K562 (cell line): ENCODE measurements at regions not wholly inside any gene's neighbourhood (a gene's known extent, or its start where the extent isn't known, plus 50 kb on each side); places are given as distances from the start of the nearest gene placed in this dataset.

Experiments
- ATAC-seq: fragments of 200-7000 bp; cut with Tn5 transposase; 3 replicates; pipeline ENCODE4 v1.9.1; 2020; ENCODE audit warnings: moderate library complexity
- BruUV-seq: library from RNA; stranded (reverse); fragments of 400-500 nt; replicated peaks from 2 replicates; lab custom pipeline; 2021; lab: Mats Ljungman, UMichigan
- CTCF ChIA-PET: fragments of 300-600 bp; formaldehyde crosslinking; extraction: SDS; loops from one replicate; lab custom pipeline; 2021; ENCODE audit warnings: low intra/inter-chr PET ratio; lab: Yijun Ruan, JAX
- POLR2A ChIA-PET: fragments of 300-600, 350-650 bp; sonication (Branson Sonifier 250); formaldehyde crosslinking; extraction: SDS; loops from one replicate; lab custom pipeline; 2021; ENCODE audit warnings: antibody characterized with exemption, inconsistent platforms; lab: Yijun Ruan, JAX
- DNase-seq, 4 experiments: peaks; one replicate each; pipeline versions ENCODE4 v3.0.0 to v3.0.0-alpha.2; 2011 to 2018; ENCODE audit warnings: low spot score in 3 of 4, mixed read lengths in 3 of 4; ENCODE audit errors: extremely low read depth in 1 of 4
- FAIRE-seq: peaks from 2 replicates; lab custom pipeline; 2011; peaks lifted over from hg19 to GRCh38; lab: Jason Lieb, UNC
- H2AFZ ChIP-seq: 2 replicates; pipeline ENCODE4 v1.6.0; 2011; ENCODE audit warnings: low read depth, low read length, control low read depth, inconsistent platforms
- H3K27ac ChIP-seq: fragments of 200-600 bp; 3 replicates; pipeline ENCODE4 v1.8.0; 2011; ENCODE audit warnings: low read depth, mild to moderate bottlenecking, control low read depth, inconsistent platforms, low read length, moderate library complexity, mixed read lengths; ENCODE audit errors: extremely low read depth
- H3K27me3 ChIP-seq, 2 experiments: fragments of 300-600 bp in 1 of 2; 2 replicates in 1 of 2; 3 replicates in 1 of 2; pipeline versions ENCODE4 v1.6.0 to v1.8.0; 2011; ENCODE audit warnings: inconsistent platforms in 2 of 2, low read length in 2 of 2, mild to moderate bottlenecking in 1 of 2, mixed read lengths in 1 of 2, moderate library complexity in 1 of 2; ENCODE audit not compliant: control insufficient read depth in 2 of 2, insufficient read depth in 2 of 2
- H3K36me3 ChIP-seq: fragments of 300-600 bp; 3 replicates; pipeline ENCODE4 v1.8.0; 2011; ENCODE audit warnings: mild to moderate bottlenecking, low read length, inconsistent platforms; ENCODE audit not compliant: control insufficient read depth, insufficient read depth
- H3K4me1 ChIP-seq, 2 experiments: fragments of 200-600 bp in 1 of 2; replicated peaks in 1 of 2; 2 replicates in 1 of 2; 3 replicates in 1 of 2; pipeline versions ENCODE4 v1.5.1 to v1.8.0; 2011; ENCODE audit warnings: inconsistent platforms in 2 of 2, low read length in 2 of 2, mild to moderate bottlenecking in 1 of 2, mixed read lengths in 1 of 2, moderate library complexity in 1 of 2; ENCODE audit not compliant: control insufficient read depth in 2 of 2, insufficient read depth in 2 of 2
- H3K4me2 ChIP-seq: 2 replicates; pipeline ENCODE4 v1.6.1; 2011; ENCODE audit warnings: low read length, control low read depth, inconsistent platforms, mixed read lengths; ENCODE audit not compliant: insufficient read depth
- H3K4me3 ChIP-seq: fragments of 200-600 bp; sonication (generic), shearing (Covaris generic); 2 replicates; pipeline ENCODE4 v1.5.1; 2016; ENCODE audit warnings: control low read depth, inconsistent platforms
- H3K79me2 ChIP-seq: fragments of 200-600 bp; 3 replicates; pipeline ENCODE4 v1.8.0; 2011; ENCODE audit warnings: low read length, inconsistent platforms; ENCODE audit not compliant: control insufficient read depth, insufficient read depth
- H3K9ac ChIP-seq, 2 experiments: 2 replicates each; pipeline versions ENCODE4 v1.6.0 to v1.6.1; 2011; ENCODE audit warnings: low read depth in 2 of 2, low read length in 2 of 2, control low read depth in 1 of 2, inconsistent platforms in 1 of 2, mild to moderate bottlenecking in 1 of 2, mixed read lengths in 1 of 2; ENCODE audit not compliant: insufficient read depth in 1 of 2
- H3K9me1 ChIP-seq: one replicate; pipeline ENCODE4 v1.6.0; 2011; ENCODE audit warnings: inconsistent platforms, mild to moderate bottlenecking, low read length, moderate library complexity; ENCODE audit not compliant: control insufficient read depth, insufficient read depth
- H3K9me3 ChIP-seq: replicated peaks from 2 replicates; pipeline ENCODE4 v1.5.1; 2011; ENCODE audit warnings: low read depth, low read length, inconsistent platforms; ENCODE audit not compliant: control insufficient read depth, insufficient read depth
- H4K20me1 ChIP-seq: replicated peaks from 2 replicates; pipeline ENCODE4 v1.6.1; 2011; ENCODE audit warnings: low read length, inconsistent platforms, mixed read lengths; ENCODE audit not compliant: control insufficient read depth, insufficient read depth
- C11orf30 ChIP-seq: fragments of 450-650 bp; IDR thresholded peaks from 2 replicates; pipeline ENCODE4 v1.6.1; 2016; ENCODE audit warnings: low read depth, mild to moderate bottlenecking
- CEBPB ChIP-seq: fragments of 450-650 bp; IDR thresholded peaks from 2 replicates; pipeline ENCODE4 v1.6.1; 2016; ENCODE audit warnings: missing genetic modification characterization, missing compliant biosample characterization
- ELK1 ChIP-seq: sonication (generic); formaldehyde crosslinking; IDR thresholded peaks from 2 replicates; pipeline ENCODE4 v1.8.1; 2022; ENCODE audit warnings: missing genetic modification reagents
- HDAC1 ChIP-seq, 2 experiments: fragments of 450-650 bp; IDR thresholded peaks; 2 replicates each; pipeline ENCODE4 v1.6.1; 2016 to 2017; ENCODE audit warnings: inconsistent platforms in 1 of 2, mild to moderate bottlenecking in 1 of 2, moderate library complexity in 1 of 2
- PHF21A ChIP-seq: fragments of 450-650 bp; IDR thresholded peaks from 2 replicates; pipeline ENCODE4 v1.6.1; 2017; ENCODE audit warnings: low read depth, borderline replicate concordance
- TEAD1 ChIP-seq, 2 experiments: fragments of 450-650 bp in 1 of 2; sonication (generic) in 1 of 2; formaldehyde crosslinking; IDR thresholded peaks; 2 replicates each; pipeline versions ENCODE4 v1.4.0 to v1.8.0; 2020 to 2022; ENCODE audit warnings: mild to moderate bottlenecking in 2 of 2, missing genetic modification reagents in 1 of 2
- WGBS: fragments of 100-300 bp; shearing (Covaris generic); methylation state at CpG from one replicate; pipeline ENCODE4 v1.1.6; 2016; ENCODE audit warnings: low coverage, mixed read lengths; ENCODE audit not compliant: insufficient coverage; ENCODE audit errors: missing lambda C conversion rate; 5-methylcytosine and 5-hydroxymethylcytosine counted together
- in situ Hi-C: fragments of 300-500 bp; cut with MboI; formaldehyde crosslinking; loops from 4 replicates; pipeline ENCODE4 v1.15.0; 2018; ENCODE audit warnings: inconsistent platforms, mixed read lengths
- intact Hi-C: fragments of 100-400 bp; cut with micrococcal nuclease; formaldehyde crosslinking; loops from 2 replicates; pipeline ENCODE4 v1.14.2; 2022
- TF ChIP-seq, protein P1 (sequence below): fragments of 450-650 bp; IDR thresholded peaks from 2 replicates; pipeline ENCODE4 v1.6.1; 2017; ENCODE audit warnings: mild to moderate bottlenecking, moderate library complexity

- TF ChIP-seq, protein P1, sequence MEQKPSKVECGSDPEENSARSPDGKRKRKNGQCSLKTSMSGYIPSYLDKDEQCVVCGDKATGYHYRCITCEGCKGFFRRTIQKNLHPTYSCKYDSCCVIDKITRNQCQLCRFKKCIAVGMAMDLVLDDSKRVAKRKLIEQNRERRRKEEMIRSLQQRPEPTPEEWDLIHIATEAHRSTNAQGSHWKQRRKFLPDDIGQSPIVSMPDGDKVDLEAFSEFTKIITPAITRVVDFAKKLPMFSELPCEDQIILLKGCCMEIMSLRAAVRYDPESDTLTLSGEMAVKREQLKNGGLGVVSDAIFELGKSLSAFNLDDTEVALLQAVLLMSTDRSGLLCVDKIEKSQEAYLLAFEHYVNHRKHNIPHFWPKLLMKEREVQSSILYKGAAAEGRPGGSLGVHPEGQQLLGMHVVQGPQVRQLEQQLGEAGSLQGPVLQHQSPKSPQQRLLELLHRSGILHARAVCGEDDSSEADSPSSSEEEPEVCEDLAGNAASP = no peak
- TF ChIP-seq HDAC1 (IDR thresholded peaks at IDR 0.05) (no peak), C11orf30 (peak; percentile 9; the same call in 1 of the 2 replicates)
Measured at GRCh38 chr12:86414201-86414600, 158.0 kb upstream of the MGAT4C start (continued).

DNA sequence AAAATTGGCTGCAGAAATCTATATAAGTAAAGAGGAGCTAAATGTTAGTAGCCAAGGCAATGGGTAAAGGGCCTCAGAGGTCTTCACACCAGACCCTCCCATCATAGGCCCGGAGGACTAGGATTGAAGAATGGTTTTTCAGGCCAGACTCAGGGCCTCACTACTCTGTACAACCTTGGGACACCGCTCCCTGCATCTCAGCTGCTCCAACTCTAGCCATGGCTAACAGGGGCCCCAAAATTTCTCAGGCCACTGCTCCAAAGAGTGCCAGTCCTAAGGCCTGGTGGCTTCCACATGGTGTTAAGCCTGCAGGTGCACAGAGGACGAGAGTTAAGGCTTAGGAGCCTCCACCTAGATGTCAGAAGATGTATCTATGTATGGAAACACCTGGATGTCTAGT is 155.5 kb upstream of the MGAT4C start:
- Histone ChIP-seq H3K4me1 (no peaks in the 10 kb centered on the region), H3K9me3 (no peaks in the 10 kb centered on the region; the same call in 1 of the 2 replicates), H3K4me3 (no peak overlapping the region), H3K4me2 (no peak overlapping the region), H3K27me3 (no peaks in the 10 kb centered on the region), H4K20me1 (no peaks in the 10 kb centered on the region), H2AFZ (no peak overlapping the region), H3K9ac (no peak overlapping the region)
- FAIRE-seq (no peak), ATAC-seq (no peak), DNase-seq (no peak)
- ChIA-PET POLR2A (no interaction called here), CTCF (no interaction called here)
- WGBS = 4% methylated on average over 3 of the region's 3 CpGs
- BruUV-seq = no TSS peak
- intact Hi-C loops = no loop called here
- no peak for TF ChIP-seq TEAD1 (CRISPR knock-in tag; IDR thresholded peaks at IDR 0.05)
- TF ChIP-seq ELK1 (CRISPR knock-in tag) = no peak
- no peak for TF ChIP-seq CEBPB (tag)
- TF ChIP-seq PHF21A = no peak
- TF ChIP-seq, all 486 proteins: peak for 0
- no peaks in the 10 kb centered on the region for H3K36me3 ChIP-seq
- H3K9me1 ChIP-seq = no peaks in the 10 kb centered on the region
- no peak overlapping the region for H3K27ac ChIP-seq
- no peaks in the 10 kb centered on the region for H3K79me2 ChIP-seq
- in situ Hi-C loops = no loop called here
